ENCODE measurements at regions not wholly inside any gene's neighbourhood (a gene's known extent, or its start where the extent isn't known, plus 50 kb on each side); places are given as distances from the start of the nearest gene placed in this dataset.

DNA sequence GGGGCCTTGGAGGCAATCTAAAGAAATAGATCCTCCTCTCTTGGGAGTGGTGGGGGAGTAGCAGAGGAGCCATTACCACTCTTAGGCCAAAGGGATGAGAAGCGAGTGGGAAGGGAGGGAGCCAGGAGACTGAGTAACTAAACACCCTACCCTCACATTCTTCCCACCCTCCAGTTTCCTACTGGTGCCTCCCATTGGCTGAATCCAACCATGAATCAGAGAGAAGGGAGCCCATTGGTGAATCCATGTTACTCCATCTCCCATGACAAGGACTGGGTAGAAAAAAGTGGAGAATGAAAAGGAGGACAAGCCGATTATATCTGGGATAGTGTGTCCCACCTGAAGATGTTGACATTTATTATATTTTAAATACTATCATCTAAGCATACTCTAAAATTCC lies 76.8 kb upstream of the LHX5 start:
- Histone ChIP-seq H3K36me3 (ENCODE audit: insufficient read depth, low read length) (no peaks in the 10 kb centered on the region), H4K20me1 (ENCODE audit: insufficient read depth, low read length) (no peaks in the 10 kb centered on the region), H3K79me2 (ENCODE audit: insufficient read depth, low read length) (no peaks in the 10 kb centered on the region), H3K27ac (ENCODE audit: low read depth, low read length, poor library complexity, severe bottlenecking) (no peak overlapping the region), H3K9me2 (ENCODE audit: low read depth, low read length) (no peaks in the 10 kb centered on the region), H3K9me3 (ENCODE audit: low read length) (no peaks in the 10 kb centered on the region), H3K4me2 (ENCODE audit: low read length) (no peak overlapping the region), H3K27me3 (ENCODE audit: insufficient read depth, low read length) (no peaks in the 10 kb centered on the region), H3F3A (ENCODE audit: insufficient read depth, low read length) (no peaks in the 10 kb centered on the region), H3K4me1 (ENCODE audit: insufficient read depth, low read length, severe bottlenecking) (no peaks in the 10 kb centered on the region), H3K4me3 (ENCODE audit: low read depth, low read length, poor library complexity, severe bottlenecking) (no peak overlapping the region), H3K9ac (ENCODE audit: low read length) (no peak overlapping the region), H2AFZ (ENCODE audit: low read length) (no peak overlapping the region)
- TF ChIP-seq EZH2 (IDR thresholded peaks at IDR 0.05; ENCODE audit: borderline replicate concordance, low read length): no peak
- TF ChIP-seq, protein P1, sequence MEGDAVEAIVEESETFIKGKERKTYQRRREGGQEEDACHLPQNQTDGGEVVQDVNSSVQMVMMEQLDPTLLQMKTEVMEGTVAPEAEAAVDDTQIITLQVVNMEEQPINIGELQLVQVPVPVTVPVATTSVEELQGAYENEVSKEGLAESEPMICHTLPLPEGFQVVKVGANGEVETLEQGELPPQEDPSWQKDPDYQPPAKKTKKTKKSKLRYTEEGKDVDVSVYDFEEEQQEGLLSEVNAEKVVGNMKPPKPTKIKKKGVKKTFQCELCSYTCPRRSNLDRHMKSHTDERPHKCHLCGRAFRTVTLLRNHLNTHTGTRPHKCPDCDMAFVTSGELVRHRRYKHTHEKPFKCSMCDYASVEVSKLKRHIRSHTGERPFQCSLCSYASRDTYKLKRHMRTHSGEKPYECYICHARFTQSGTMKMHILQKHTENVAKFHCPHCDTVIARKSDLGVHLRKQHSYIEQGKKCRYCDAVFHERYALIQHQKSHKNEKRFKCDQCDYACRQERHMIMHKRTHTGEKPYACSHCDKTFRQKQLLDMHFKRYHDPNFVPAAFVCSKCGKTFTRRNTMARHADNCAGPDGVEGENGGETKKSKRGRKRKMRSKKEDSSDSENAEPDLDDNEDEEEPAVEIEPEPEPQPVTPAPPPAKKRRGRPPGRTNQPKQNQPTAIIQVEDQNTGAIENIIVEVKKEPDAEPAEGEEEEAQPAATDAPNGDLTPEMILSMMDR (IDR thresholded peaks at IDR 0.05; ENCODE audit: low read length): no peak

DNA sequence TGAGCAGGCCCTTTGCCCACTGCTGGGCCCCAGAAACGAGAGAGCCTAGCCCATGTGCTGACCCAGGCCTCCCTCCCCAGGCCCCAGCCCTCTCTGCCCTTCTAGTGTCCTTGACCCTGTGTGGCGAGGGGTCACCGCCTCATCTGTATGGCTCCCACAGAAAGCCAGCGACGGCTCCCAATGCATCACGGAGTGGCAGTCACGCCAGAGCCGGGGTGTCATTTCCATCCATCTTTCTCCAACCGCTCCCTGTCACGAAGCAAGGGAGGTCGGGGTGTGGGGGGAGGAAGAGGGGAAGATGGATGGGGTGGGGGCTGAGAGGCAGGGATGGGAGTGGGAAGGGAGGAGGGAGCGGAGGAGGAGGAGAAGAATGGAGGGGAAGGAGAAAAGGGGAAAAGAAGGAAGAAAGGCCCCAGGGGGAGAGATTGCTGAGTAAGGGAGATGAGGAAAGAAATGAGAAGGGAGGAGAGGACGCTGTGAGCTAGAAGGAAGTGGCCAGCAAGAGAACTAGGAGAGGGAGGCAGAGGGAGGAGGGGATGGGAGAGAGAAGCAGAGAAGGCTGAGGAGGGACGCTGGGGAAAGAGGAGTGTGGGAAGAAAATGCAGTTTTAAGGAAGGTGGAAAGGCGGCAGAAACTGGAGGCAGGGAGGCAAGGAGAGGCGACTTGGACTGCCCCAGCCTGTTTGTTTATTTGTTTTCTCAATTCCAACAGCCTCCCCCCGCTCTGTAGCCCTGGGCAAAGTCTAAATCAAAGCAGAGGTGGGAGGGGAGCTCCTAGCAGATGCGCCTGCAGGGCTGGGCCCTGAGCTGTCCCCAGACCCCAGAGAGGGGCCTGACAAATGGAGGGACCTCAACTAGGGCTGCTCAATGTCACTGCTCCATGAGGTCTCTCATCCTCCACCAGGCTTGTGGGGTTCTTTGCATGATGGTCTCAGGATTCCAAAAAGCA lies 75.5 kb upstream of the LHX5 start:
- H3K27me3 ChIP-seq (ENCODE audit: insufficient read depth, low read length): no peaks in the 10 kb centered on the region
- H3F3A ChIP-seq (ENCODE audit: insufficient read depth, low read length): no peaks in the 10 kb centered on the region
- TF ChIP-seq EZH2 (IDR thresholded peaks at IDR 0.05; ENCODE audit: borderline replicate concordance, low read length): no peak
- TF ChIP-seq, protein P1 (IDR thresholded peaks at IDR 0.05; ENCODE audit: low read length): no peak
- no peak overlapping the region for H3K9ac ChIP-seq (ENCODE audit: low read length)
- no peaks in the 10 kb centered on the region for H3K4me1 ChIP-seq (ENCODE audit: insufficient read depth, low read length, severe bottlenecking)
- H4K20me1 ChIP-seq (ENCODE audit: insufficient read depth, low read length): no peaks in the 10 kb centered on the region
- no peak overlapping the region for H3K4me2 ChIP-seq (ENCODE audit: low read length)
- H3K9me3 ChIP-seq (ENCODE audit: low read length): no peaks in the 10 kb centered on the region
- no peaks in the 10 kb centered on the region for H3K36me3 ChIP-seq (ENCODE audit: insufficient read depth, low read length)
- no peak overlapping the region for H3K27ac ChIP-seq (ENCODE audit: low read depth, low read length, poor library complexity, severe bottlenecking)
- no peaks in the 10 kb centered on the region for H3K9me2 ChIP-seq (ENCODE audit: low read depth, low read length)
- no peak overlapping the region for H3K4me3 ChIP-seq (ENCODE audit: low read depth, low read length, poor library complexity, severe bottlenecking)
- H3K79me2 ChIP-seq (ENCODE audit: insufficient read depth, low read length): no peaks in the 10 kb centered on the region
- no peak overlapping the region for H2AFZ ChIP-seq (ENCODE audit: low read length)

DNA sequence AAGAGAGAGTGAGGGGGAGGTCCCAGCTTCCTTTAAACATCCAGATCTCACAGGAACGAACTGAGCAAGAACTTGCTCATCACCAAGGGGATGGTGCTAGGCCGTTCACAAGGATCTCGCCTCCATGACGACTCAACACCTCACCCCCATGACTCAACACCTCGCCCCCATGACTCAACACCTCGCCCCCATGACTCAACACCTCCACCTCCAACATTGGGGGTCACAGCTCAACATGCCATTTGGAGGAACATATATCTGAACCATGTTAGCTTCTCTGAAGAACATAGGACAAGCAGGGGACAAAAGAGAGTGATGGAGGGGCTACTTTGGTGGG lies 66.0 kb upstream of the LHX5 start:
- no peak for TF ChIP-seq EZH2 (IDR thresholded peaks at IDR 0.05; ENCODE audit: borderline replicate concordance, low read length)
- TF ChIP-seq, protein P1 (IDR thresholded peaks at IDR 0.05; ENCODE audit: low read length): no peak
- Histone ChIP-seq H3K36me3 (ENCODE audit: insufficient read depth, low read length) (no peaks in the 10 kb centered on the region), H3K9me3 (ENCODE audit: low read length) (no peaks in the 10 kb centered on the region), H3K4me3 (ENCODE audit: low read depth, low read length, poor library complexity, severe bottlenecking) (no peak overlapping the region), H3K27ac (ENCODE audit: low read depth, low read length, poor library complexity, severe bottlenecking) (no peak overlapping the region), H3K9me2 (ENCODE audit: low read depth, low read length) (no peaks in the 10 kb centered on the region), H3K4me2 (ENCODE audit: low read length) (no peak overlapping the region), H4K20me1 (ENCODE audit: insufficient read depth, low read length) (no peaks in the 10 kb centered on the region), H3K4me1 (ENCODE audit: insufficient read depth, low read length, severe bottlenecking) (no peaks in the 10 kb centered on the region), H3K79me2 (ENCODE audit: insufficient read depth, low read length) (no peaks in the 10 kb centered on the region), H2AFZ (ENCODE audit: low read length) (no peak overlapping the region), H3F3A (ENCODE audit: insufficient read depth, low read length) (no peaks in the 10 kb centered on the region), H3K27me3 (ENCODE audit: insufficient read depth, low read length) (no peaks in the 10 kb centered on the region; the same call in 1 of the 2 replicates), H3K9ac (ENCODE audit: low read length) (no peak overlapping the region)
